UCSD-AML1 (cell line): ENCODE measurements at regions not wholly inside any gene's neighbourhood (a gene's known extent, or its start where the extent isn't known, plus 50 kb on each side); places are given as distances from the start of the nearest gene placed in this dataset.
A peak's percentile ranks its signal among the peaks of the same experiment; 100 is the strongest.
"Not testable (repeated sequence)": the region's sequence is repeated elsewhere in the genome, so short reads cannot be mapped to it uniquely, and the experiment has no call there.

Experiments used
- DNase-seq: peaks from one replicate; lab custom pipeline; 2025; ENCODE audit not compliant: unreplicated experiment; lab: John Stamatoyannopoulos, UW

- no peak for DNase-seq
These were observed 148.7 kb upstream of the ZEB2 start for GRCh38 chr2:144668493-144669110.

GRCh38 chr2:144666032-144666431, 146.1 kb upstream of the ZEB2 start:
- no peak for DNase-seq

DNA sequence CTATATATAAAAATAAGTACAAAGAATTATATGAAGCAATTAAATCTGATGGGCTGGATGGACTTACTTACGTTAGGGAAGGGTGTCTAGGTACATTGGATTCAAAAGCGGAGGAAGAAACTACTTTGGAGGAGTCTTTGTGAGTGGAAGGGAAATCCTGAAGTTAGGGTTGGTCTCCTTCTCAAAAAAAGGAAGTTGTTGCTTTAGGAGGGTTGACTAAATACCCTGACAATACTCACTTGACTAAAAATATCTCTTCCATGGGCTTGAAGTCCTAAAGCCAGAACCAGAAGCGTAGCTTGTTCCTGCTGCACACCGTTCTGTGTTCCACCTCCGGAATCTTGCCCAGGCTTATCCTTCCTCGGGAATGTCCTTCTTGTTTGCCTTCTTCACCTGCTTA, 143.3 kb upstream of the ZEB2 start:
- peak; percentile 19 for DNase-seq

DNA sequence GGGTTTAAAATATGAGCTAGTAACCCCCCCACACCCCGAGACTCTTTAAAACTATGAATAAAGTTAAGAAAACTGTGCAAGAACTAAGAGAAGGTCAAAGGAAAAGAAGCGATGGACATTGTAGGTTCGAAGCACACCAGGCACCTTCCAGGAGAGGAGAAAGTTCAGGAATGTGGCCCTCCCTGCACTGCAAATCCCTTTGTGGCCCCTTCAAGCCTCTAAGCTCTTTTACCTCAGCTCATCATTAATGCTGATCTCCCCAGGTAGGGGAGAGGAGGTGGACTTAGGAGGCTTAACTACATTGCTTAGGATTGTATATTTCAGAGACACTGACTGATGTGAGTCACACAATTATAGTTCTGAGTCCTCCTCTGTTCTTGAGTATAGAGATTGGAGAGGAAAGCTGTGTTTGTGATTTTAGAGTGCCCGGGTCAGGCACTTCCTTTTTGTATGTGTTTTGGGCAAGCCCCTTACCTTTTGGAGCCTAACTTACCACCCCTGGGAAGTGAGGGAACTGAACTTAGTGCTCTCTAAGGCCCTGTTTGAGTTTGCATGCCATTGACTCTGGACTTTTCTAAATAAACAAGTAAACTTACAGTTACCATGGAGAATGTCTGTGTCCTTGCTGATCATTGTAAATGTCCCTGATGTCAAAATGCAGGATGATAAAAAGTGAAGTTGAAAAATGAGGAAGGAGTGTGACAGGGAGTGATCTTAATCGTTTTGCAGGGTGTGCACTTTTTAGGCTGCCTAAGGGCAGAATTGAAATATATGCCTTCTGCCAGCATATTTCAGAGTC, 140.8 kb upstream of the ZEB2 start:
- DNase-seq, result peak; percentile 10

GRCh38 chr2:144659731-144660275, 139.9 kb upstream of the ZEB2 start:
- DNase-seq, result no peak

DNA sequence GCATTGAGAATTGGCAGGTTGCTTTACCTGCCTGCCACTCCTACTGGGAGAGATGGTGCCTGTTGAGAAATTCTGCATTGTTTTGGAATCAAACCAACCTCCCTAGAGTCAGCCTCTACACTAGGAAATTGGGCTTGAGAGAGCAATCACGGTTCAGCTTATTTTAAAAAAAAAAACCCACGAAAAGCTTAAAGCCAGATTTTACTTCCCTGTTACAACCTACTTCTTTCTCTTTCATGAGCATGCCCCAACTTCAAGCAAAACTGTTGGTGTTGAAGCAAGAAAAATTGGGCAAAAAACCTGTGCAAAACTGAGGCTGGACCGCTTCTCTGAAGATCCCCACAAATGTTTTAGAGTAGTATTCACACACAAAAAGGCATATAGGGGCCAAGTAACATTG, 134.6 kb upstream of the ZEB2 start:
- no peak for DNase-seq

DNA sequence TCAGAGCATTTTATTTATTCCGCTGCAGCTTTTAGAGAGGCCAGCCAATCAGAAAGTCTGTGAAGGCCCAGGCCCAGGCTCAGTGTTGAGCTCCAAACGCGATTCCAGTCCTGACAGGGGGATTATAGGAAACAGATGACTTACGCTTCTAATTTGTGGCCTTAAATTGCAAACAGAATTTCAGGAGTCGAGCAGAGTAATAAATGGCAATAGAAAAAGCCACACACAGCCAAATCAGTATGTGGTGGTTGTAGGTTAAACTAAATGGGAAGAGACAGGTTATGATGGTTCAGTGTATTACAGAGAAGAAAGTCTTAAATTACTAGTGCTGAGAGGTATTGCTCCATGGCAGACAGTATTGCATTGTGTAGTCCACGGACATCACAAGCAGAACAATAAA, 131.0 kb upstream of the ZEB2 start:
- no peak for DNase-seq

DNA sequence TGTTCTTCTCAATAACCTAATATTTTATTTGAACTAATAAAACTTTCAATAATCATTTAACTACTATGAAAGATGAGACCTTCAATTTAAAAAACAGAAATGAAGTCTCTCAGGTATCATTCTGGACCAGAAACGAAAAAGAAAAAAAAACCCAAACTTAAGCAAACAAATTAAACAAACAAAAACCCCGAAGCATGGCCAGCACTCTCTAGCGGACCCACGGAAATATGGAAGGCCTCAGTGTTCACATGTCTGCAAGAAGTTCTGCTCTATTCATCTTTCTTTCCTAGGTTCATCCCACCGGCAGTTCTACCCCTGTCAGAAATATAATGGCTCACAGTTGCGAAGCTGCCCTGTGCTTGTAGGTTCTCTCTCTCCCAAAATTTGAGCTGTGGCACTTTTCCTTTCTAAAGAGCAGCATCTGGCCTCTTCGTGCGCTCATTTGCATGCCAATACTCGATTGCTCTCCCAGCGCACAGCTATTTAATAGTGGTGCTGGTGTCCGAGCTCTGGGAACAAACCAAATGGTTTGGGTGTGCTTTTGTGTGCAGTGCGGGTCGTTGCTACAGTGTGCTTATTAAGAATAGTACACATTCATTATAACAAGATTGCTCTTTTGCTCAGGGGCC, 129.0 kb upstream of the ZEB2 start:
- no peak for DNase-seq

GRCh38 chr2:144645083-144645778, 125.3 kb upstream of the ZEB2 start:
- DNase-seq, result no peak

DNA sequence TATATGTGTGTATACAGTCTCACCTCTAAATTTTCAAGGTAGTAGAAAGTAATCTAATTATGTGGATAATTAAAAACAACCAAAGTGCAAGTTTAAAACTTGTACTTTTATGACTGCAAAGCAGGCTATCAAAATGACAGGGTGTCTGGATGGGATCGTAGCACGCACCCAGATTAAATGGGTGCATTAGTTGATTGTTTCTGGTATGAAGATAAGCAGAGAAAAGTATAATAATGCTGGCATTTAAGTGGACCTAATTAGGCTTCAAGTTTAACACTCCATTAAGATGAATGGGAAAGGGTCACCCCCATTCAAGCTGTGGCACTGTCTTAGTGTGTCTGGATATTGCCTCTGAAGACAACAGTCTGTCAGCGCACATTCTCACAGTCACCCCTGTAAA, 124.6 kb upstream of the ZEB2 start:
- DNase-seq, result no peak

GRCh38 chr2:144643537-144644336, 123.8 kb upstream of the ZEB2 start:
- no peak for DNase-seq

- DNase-seq, result no peak
These were observed 122.9 kb upstream of the ZEB2 start for GRCh38 chr2:144642856-144643255.

DNA sequence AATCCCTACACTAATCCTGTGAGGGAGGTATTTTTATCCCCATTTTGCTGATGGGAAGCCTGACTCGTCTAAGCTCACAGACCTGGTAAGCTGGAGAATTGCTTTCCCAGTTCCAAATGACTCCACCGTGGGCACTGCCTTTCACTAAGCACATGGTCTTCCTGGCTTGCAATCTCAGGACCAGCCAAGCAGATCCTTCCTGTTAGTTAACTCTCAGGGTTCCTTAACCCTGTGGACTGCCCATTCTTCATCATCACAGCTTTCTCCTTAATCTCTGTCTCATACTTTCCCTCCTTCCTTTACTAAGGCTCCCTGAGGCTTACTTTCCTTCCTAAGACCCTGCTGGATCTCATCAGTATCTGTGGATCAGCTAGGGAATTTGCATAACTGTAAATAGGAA, 122.2 kb upstream of the ZEB2 start:
- DNase-seq, result peak; percentile 5

- not testable (repeated sequence) for DNase-seq
These were observed 118.3 kb upstream of the ZEB2 start for GRCh38 chr2:144638250-144638649.

DNA sequence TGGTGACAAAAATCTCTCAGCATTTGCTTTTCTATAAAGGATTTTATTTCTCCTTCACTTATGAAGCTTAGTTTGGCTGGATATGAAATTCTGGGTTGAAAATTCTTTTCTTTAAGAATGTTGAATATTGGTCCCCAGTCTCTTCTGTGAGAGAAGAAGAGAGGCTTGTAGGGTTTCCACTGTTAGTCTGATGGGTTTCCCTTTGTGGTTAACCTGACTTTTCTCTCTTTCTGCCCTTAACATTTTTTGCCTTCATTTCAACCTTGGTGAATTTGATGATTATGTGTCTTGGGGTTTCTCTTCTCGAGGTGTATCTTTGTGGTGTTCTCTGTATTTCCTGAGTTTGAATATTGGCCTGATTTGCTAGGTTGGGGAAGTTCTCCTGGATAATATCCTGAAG, 116.9 kb upstream of the ZEB2 start:
- DNase-seq, result not testable (repeated sequence)

DNA sequence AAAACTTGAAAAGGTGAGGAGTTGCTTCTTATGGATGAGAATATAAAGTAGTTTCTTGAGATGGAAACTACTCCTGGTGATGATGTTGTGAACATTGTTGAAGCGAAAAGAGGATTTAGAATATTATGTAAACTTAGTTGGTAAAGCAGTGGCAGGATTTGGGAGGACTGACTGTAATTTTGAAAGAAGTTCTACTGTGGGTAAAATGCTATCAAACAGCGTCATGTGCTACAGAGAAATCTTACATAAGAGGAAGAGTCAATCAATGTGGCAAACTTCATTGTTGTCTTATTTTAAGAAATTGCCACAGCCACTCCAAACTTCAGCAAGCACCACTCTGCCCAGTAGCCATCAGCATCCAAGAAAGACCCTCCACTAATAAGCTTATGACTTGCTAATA, 112.9 kb upstream of the ZEB2 start:
- no peak for DNase-seq

DNA sequence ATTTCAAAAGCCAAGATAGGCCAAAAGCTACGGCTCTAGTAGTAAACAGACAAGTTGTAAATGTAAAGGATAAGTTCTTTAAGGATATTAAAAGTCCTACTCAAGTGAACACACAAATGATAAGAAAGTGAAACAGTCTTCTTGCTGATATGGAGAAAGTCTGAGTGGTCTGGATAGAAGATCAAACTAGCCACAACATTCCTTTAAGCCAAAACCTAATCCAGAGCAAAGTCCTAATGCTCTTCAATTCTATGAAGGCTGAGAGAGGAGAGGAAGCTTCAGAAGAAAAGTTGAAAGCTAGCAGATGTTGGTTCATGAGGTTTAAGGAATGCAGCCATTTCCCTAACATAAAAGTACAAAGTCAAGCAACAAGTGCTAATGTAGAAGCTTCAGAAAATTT, 111.7 kb upstream of the ZEB2 start:
- no peak for DNase-seq

GRCh38 chr2:144630459-144631215, 110.7 kb upstream of the ZEB2 start:
- DNase-seq, result no peak

GRCh38 chr2:144629935-144630334, 110.0 kb upstream of the ZEB2 start:
- no peak for DNase-seq

- DNase-seq, result no peak
These were observed 108.6 kb upstream of the ZEB2 start for GRCh38 chr2:144628566-144628965.
